NCI-H146 treated with DMSO at 0.1 percent for 48 hours (cell line): ENCODE measurements at regions not wholly inside any gene's neighbourhood (a gene's known extent, or its start where the extent isn't known, plus 50 kb on each side); places are given as distances from the start of the nearest gene placed in this dataset.
A peak's percentile ranks its signal among the peaks of the same experiment; 100 is the strongest.

Experiments used
- DNase-seq: peaks from one replicate; lab custom pipeline; 2025; ENCODE audit not compliant: unreplicated experiment; lab: John Stamatoyannopoulos, UW

DNA sequence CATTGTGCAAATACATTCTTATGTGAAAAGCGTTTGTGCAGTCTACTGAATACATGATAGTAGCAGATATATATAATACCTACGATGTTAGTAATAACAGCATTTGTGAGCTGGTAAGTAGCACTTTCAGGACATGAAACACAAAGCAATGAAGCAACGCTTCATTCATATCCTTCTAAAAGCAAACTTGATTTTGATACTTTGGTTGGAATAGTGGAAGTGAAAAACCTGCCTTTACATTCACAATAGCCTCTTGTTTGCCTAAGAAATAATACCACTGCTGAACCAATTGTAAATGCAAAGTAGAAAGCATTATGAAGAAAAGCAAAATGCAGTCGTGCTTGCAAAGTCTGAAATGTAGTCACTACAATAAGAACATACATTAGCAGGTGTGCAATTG lies 926.3 kb downstream of the FSTL5 start:
- DNase-seq: no peak

DNA sequence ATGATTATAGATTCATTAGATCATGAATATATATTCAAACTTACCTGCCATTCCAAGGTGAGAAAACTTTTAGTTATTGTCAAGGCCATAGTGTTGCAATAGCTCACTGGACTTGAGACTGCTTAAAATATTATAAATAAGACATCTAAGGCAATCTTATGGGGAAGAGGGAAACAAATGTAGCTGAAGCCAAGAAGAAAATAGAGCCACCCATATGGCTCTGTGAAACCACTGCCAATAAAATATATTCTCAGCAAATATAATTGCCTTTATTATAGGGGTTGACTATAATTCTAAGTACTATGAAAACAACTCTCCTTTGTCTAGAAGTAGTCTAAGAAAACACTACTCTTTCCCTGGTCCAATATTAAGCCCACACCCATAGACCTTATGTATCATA lies 938.5 kb downstream of the FSTL5 start:
- no peak for DNase-seq

DNA sequence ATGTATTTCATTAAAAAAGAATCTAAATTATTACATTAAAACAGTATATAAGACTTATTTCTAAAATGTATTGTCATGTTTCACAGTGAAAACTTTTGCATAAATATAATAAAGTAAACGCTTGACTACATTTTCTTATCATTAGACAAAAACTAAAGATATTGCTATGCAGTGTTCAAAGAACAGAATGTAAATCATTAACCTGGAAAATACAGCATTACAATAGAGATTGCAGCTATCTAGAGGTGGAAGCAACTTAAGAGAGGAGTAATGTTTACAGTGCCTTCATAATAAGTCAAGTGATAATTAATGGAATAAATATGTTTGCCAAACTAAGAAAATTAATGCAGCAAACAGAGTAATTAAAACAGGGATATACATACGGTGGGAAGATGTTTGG lies 940.9 kb downstream of the FSTL5 start:
- no peak for DNase-seq

DNA sequence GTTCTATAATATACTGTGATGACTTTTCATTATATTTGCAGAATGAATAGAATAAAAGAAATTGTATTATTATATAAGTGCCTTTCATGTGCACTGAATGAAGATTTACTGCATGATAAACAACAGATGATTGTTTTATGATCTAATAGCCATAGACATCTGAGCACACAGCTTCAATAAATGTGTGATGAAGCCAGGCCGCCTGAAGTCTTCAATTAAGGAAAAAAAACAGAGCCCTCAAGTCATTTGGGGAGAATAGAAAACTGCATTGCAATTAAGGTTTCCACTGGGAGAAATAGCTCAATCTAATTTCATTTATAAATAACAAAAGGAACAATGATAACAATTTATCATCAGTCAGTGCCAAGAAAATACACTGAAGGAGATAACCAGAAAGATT lies 955.2 kb downstream of the FSTL5 start:
- DNase-seq: no peak

DNA sequence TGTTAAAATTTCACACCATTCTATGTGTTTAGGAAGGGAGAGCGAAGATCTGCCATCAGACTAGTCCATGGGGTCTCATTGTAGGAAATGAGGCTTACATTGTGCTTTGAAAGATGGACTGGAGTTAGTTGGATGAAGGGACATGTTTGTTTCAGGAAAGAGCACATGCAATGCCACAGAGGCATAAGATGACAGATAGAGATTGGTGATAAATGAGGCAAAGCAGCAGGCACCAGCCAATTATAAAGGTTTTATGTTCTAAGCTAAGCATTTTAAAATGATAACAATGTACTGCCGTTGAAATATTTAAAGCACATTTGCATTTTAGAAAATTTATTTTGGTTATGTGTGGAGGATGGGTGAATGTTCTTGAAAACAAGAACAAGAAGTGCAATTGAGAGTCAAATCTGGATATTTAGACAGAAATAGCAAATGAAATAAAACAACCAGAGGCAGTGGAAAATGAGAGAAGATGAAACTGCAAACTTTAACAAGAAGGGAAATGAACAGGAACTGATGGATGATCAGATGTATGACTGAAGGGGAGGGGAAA lies 957.2 kb downstream of the FSTL5 start:
- no peak for DNase-seq

DNA sequence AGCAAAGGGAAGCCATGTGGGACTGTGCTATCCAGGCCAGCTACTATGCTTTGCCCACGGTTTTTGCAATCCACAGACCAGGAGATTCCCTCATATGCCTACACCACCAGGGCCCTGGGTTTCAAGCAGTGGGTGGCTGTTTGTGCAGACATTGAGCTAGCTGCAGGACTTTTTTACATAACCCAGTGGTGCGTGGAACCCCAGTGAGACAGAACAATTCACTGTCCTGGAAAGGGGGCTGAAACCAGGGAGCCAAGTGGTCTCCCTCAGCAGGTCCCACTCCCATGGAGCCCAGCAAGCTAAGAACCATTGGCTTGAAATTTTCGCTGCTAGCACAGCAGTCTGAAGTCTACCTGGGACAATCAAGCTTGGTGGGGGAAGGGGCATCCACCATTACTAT lies 959.9 kb downstream of the FSTL5 start:
- DNase-seq: no peak

DNA sequence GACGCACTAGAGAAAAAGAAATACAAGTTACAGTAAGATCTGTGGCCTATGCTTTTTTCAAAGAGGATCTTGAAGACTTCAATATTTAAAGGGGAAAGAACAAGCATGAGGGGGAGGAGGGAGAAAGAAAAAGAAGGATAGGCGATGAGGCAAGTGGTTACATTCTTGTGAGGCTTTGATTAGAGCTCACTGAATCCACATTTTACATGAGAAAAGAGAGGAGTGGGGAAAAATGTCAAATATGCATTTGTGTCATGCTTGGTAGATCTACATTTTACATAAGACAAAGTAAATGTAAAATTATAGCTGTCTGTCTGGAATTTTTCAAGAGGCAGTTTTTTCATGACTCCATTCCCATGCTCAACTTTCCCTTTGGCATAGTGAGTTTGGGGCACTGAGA lies 965.9 kb downstream of the FSTL5 start:
- DNase-seq: no peak

DNA sequence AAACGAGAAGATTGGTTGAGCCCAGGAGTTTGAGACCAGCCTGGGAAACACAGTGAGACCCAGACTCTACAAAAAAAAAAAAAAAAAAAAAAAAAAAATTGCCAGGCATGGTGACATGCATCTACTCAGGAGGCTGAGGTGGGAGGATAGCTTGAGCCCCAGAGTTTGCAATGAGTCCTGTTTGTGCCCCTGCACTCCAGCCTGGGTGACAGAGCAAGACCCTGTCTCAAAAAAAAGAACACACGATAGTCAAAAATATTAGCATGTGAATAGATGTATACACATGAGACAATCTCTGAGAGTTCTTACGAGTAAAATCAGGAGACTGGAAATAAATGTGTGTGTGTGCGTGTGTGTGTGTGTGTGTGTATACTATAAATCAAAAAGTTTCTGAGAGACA lies 966.3 kb downstream of the FSTL5 start:
- DNase-seq: no peak

DNA sequence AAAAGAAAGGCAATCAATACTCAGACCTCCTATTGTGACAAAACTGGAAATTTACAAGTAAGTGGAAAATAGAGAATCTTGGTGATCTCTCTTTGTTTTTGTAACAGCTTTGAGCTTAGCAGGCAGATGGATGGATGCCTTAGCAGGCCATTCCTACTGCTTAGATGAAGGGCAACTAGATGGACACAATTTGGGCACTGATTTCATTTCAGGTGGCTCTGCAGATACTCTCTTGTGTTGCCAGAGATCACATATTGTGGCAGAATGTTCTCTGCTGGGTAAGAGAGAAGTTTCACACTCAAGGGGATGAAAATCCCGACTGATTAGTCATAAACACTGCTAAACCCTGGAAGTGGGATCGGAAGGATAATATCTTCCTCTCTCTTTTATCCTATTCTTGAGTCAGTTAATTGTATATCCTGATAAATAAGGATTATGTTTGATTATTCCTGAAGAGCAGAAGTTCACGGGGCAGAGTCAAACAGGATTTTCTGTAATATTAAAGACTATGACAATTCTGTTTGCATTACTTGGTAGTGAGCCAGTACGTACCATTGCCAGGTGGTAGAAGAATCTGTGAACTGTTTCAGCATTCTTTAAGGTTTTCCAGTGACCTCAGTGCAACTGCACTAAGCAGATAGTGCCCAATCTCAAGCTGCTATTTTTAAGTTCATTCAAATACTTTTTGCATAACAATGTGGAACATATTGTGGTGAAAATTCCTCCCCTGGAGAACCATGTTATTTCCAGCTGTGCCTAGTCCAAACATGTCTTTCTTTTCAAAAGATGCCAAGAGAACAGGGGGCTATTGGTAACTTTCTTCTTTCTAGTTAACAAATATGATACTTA lies 974.3 kb downstream of the FSTL5 start:
- DNase-seq: no peak

DNA sequence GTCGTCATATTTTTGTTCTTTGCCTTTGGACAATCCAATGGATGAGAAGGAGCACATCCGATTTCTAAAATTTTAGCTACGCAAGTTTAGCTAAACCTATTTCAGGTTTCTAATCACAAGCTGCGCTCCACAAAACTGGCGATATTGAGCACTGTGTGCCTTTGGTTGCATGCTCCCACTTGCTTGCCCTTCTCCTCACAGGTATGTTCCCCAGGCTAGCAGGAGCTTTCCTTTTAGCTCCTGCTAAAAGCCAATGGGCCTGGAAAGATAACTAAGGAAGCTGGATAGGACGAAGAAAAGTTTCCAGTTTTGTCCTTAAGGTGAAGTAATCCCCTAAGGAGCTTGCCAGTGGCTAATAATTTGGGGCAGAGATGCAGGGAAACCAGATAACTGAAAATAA lies 975.2 kb downstream of the FSTL5 start:
- no peak for DNase-seq

DNA sequence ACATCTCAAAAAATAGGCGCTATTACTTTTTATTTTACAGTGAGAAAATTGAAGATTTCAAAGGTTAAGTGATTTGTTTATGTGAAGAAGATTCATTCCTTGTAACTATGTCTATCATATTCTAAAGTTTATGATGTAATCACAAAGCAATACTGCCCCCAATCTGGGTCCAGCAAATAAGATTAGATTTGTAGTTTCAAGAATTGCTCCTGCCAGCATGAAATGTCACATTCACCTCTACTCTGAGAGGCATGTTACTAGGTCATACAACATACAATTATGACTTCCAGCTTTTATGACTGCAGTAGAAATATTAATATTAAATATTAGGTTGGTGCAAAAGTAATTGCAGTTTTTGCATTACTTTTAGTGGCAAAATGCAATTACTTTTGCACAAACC lies 976.2 kb downstream of the FSTL5 start:
- DNase-seq: no peak

DNA sequence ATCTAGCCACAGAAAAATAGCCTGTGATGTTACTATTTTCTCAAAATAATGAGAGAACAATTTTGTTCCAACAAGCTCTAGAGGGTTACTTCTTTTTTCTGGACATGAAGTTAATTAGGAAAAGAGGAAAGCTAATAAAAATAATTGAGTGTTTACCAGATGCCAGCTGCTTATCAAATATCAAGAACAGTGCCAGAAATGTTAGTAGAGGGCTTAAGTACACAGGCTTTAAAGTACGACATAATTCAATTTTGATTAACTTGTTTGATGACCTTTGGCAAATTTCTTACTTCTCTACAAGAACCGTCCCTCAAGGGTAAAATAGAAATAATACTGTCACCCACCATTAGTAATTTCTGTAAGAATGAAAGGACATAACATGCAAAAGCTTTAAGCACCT lies 977.0 kb downstream of the FSTL5 start:
- DNase-seq: no peak

DNA sequence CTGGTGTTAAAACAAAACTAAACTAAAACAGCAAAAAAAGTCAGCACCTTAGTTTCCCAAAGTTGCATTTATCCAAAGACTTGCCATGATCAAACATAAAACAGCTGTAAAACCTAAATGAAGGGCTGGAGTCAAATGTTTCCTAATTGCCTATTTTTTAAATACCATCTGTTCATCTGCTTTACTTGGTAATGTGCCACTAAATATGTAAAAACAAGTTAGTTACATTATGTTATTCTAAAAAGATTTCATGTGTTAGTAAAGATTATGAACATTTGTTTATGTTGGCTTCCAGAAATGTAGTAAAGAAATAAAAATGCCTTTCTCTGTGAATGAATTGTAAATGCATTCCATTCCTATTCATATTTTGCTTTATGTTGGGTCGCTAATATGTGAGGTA lies 977.8 kb downstream of the FSTL5 start:
- no peak for DNase-seq

DNA sequence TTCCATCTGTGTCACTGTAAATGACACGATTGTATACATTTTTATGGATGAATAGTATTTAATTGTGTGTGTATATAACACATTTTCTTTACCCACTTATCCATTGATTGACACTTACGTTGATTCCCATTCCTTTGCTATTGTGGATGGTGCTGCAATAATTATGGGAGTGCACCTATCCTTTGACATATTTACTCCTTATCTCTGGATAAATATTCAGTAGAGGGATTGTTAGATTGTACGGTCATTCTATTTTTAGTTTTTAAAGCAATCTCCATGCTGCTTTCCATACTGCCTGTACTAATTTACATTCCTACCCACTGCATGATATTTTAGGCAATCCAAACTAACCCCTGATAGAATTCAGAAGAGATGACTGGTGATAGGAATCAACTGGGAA lies 980.1 kb downstream of the FSTL5 start:
- no peak for DNase-seq

DNA sequence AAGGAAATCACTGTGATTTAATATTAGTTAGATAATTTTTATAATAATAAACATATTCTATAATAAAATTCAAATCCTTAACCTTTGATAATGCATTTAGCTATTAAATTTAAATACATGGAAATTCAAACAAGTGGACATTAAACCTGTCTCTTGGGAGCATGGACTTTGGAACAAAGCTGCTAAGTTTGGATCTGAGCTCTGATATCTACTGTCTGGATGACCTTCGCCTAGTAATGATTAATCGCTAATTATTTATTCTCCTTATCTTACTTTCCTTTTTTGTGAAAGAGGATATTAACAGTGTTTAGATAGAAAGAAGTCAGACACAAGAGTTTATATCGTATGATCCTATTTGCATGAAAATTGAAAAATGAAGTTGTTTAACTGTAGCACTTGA lies 980.9 kb downstream of the FSTL5 start:
- DNase-seq: no peak

DNA sequence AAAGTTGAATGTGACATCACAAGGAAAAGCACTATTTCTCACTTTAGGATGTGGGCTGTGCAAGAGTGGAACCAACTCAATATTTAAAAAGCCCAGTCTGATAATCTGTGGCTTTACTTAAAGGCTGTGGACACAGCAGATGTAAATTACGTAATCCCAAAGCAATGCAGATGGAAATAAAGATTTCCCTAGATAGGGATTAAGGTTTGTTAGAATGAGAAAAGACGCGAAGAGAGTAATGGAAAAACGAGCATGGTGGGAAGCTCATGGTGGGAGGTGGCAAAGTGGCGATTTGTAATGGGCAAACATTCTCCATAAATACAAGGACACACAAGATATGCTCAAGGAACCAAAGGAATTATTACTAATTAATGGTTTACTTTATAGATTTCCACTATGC lies 985.5 kb downstream of the FSTL5 start:
- DNase-seq: no peak

DNA sequence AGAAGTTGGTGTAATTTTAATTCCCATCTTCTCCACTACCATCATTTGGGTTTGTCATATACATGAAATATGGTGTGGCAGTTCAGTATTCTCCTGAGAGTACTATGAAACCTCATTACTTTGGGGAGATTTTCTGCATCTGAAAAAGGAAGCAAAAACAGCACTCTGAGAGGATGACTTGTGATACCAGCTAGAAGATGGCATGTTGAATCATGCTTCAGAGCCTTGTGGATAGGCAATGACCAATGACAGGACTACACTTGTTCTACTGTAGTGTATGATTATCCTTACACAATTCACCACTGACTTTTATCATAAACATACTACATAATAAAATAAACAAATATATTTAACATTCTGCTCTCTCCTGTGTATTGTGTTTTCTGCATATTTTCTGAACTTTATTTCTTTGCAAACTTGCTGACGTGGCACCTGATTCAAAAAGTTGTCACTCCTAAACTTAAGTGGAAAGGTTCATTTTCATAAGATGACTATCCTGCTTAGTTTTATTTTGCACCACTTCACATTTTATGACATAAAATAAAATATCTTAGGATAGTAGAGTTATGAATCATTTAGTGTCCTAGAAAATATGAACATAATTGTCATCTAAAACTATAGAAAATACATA lies 991.3 kb downstream of the FSTL5 start:
- DNase-seq: no peak

DNA sequence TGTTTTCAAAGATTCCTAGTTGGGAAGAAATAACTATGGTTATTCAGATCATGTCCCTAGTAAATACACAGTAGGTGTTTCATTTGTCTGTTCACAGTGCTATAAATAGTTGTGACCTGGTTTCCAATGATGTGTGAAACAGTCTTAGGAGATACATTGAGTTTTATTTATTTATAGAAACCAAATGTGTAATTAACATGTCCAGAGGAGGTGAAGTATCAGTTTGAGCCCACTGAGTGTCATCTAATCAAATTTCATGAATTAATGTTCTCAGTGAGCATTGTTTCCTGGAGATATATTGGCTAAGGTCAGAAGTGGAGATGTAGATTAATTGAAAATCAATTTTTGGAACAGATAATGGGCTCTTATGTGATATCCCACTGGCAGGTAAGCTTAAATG lies 996.3 kb downstream of the FSTL5 start:
- DNase-seq: peak; percentile 0

DNA sequence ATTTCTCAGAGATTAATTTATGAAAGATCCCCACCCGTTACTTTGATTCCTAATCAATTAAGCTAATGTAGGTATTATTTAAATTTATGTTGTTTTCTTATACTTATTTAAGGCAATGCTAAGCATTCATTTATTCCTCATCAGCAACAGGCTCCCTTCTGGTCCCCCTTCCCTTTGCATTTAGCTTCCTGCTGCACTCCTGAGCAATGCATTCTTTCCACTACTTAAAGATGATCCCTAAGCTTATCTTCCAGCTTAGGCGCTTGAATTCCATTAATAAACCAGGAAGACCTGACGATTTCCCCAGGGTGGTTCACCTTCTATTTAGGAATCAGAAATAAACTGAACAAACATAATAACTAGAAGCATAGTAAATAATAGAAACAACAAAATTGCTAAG lies 1003.1 kb downstream of the FSTL5 start:
- no peak for DNase-seq

DNA sequence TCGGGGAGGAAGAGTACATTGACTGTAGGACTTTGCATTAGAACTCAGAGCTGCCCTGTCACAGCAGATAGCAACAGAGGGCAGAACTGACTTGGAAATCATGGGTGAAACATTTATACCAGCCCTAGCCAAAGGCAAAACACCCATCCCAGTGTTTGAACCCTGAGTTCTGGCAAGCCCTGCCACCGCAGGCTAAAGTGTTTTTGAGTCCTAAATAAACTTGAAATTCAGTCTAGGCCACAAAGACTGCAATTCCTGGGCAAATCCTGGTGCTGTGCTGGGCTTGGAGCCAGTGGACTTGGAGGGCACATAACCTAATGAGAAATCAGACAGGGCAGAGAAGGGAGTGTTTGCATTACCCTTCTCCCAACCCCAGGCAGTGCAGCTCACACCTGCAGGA lies 1015.7 kb downstream of the FSTL5 start:
- DNase-seq: no peak

DNA sequence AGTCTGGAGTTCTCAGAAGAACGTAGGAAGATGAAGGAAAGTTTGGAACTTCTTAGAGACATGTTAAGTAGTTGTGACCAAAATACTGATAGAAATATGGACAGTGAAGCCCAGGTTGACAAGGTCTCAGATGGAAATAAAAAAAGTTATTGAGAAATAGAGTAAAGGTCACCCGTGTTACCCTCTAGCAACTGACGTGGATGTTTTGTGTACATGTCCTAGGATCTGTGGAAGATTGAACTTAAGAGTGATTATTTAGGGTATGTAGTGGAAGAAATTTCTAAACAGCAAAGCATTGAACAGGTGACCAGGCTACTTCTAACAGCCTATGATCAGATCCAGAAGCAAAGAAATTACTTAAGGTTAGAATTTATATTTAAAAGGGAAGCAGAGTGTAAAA lies 1020.4 kb downstream of the FSTL5 start:
- no peak for DNase-seq

DNA sequence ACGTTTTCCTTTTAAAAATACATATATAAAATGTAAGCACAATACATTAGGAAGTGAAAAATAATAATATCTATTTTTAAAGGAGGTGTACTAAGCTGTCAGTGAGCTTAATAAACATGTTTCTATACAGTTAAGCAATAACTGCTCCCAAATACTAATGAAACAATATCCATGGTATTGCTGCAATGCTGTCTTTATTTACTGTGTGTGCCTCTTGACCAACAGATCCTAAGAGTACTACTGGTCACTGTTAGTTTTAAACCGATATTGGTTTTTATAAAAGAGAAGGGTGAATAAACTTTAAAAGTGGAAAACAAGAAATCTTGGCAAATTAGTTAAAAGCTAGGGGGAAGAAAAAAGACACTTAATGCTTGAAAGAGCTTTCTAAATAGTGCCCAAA lies 1029.0 kb downstream of the FSTL5 start:
- no peak for DNase-seq
